ENCODE measurements at regions not wholly inside any gene's neighbourhood (a gene's known extent, or its start where the extent isn't known, plus 50 kb on each side); places are given as distances from the start of the nearest gene placed in this dataset.
"Not testable (repeated sequence)": the region's sequence is repeated elsewhere in the genome, so short reads cannot be mapped to it uniquely, and the experiment has no call there.

GRCh38 chr10:46768515-46769291, 142.5 kb upstream of the PTPN20 start:
- H3K36me3 ChIP-seq (replicated peaks); H3K4me3 ChIP-seq (ENCODE audit: low read depth, low read length); H3K27me3 ChIP-seq (replicated peaks); in situ Hi-C loops (cut with HindIII; ENCODE audit: low pct_ligation_motif_present, low sequenced_read_pairs); H3K27ac ChIP-seq; DNase-seq: not testable (repeated sequence)

- H3K36me3 ChIP-seq (replicated peaks); in situ Hi-C loops (cut with HindIII; ENCODE audit: low pct_ligation_motif_present, low sequenced_read_pairs); H3K4me3 ChIP-seq (ENCODE audit: low read depth, low read length); H3K27ac ChIP-seq; DNase-seq; H3K27me3 ChIP-seq (replicated peaks): not testable (repeated sequence)
Observed at GRCh38 chr10:46773178-46773896, 137.9 kb upstream of the PTPN20 start.

GRCh38 chr10:46773897-46774236, 137.4 kb upstream of the PTPN20 start:
- H3K27me3 ChIP-seq (replicated peaks); H3K36me3 ChIP-seq (replicated peaks); DNase-seq; in situ Hi-C loops (cut with HindIII; ENCODE audit: low pct_ligation_motif_present, low sequenced_read_pairs); H3K4me3 ChIP-seq (ENCODE audit: low read depth, low read length); H3K27ac ChIP-seq: not testable (repeated sequence)

GRCh38 chr10:46774366-46774765, 136.9 kb upstream of the PTPN20 start:
- H3K36me3 ChIP-seq (replicated peaks); in situ Hi-C loops (cut with HindIII; ENCODE audit: low pct_ligation_motif_present, low sequenced_read_pairs); H3K27ac ChIP-seq; H3K4me3 ChIP-seq (ENCODE audit: low read depth, low read length); H3K27me3 ChIP-seq (replicated peaks); DNase-seq: not testable (repeated sequence)

GRCh38 chr10:46774945-46775667, 136.1 kb upstream of the PTPN20 start:
- DNase-seq; in situ Hi-C loops (cut with HindIII; ENCODE audit: low pct_ligation_motif_present, low sequenced_read_pairs); H3K36me3 ChIP-seq (replicated peaks); H3K27ac ChIP-seq; H3K4me3 ChIP-seq (ENCODE audit: low read depth, low read length); H3K27me3 ChIP-seq (replicated peaks): not testable (repeated sequence)

DNA sequence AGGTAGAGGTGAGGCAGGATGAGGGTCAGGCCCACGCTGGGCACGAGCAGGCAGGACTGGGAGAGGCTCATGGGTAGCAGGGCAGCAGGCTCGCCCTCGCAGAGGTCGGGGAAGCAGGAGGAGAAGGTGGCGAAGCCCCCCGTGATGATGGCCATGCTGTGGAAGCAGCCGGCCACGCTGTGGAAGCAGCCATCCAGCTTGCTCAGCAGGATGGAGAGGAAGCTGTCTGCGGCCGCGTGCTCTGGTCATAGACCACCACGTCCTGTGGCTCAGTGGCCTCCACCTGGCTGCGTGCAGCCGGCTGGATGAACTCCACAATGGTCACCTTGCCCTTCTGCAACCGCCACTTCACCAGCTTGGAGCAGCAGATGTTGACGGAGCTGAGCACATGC, 135.6 kb upstream of the PTPN20 start:
- in situ Hi-C loops (cut with HindIII; ENCODE audit: low pct_ligation_motif_present, low sequenced_read_pairs); H3K27me3 ChIP-seq (replicated peaks); H3K27ac ChIP-seq; DNase-seq; H3K4me3 ChIP-seq (ENCODE audit: low read depth, low read length); H3K36me3 ChIP-seq (replicated peaks): not testable (repeated sequence)

DNA sequence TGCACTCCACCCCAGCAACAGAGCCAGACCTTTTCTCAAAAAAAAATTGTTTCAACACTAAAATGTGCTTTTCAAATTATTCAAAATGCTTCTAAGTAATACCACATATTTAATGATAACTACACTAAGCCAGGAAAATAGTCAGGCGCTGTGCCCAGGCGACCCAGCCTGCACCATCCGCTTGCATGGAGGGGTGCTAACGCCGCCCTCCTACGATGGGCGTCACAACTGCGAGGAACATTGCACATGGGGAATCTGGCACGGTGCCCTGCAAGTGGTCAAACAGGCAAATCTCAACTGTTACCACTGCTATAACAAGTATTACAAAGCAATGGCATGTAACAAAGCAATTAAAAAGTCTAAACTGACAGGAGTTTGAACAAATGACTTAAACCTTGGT, 131.7 kb upstream of the PTPN20 start:
- DNase-seq; H3K27me3 ChIP-seq (replicated peaks); H3K36me3 ChIP-seq (replicated peaks); H3K4me3 ChIP-seq (ENCODE audit: low read depth, low read length); H3K27ac ChIP-seq; in situ Hi-C loops (cut with HindIII; ENCODE audit: low pct_ligation_motif_present, low sequenced_read_pairs): not testable (repeated sequence)

DNA sequence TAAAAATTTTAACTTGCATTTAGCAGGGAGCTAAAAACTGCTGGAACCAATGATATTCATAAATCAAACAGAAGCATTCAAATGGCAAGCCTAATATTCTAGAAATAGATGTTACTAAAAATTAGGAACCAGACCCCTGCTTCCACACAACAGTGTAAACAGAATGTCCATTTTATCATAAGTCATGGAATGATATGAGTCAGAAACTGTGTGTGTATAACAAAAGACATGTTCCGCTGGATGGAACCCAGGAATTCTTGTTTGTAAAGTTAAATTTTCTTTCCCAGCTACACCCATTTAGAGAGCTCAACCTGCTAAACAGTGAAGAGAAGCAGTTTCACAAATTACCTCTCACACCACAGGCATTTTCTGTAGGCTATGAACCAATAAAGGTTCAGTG, 131.1 kb upstream of the PTPN20 start:
- peak; percentile 43 for DNase-seq

DNA sequence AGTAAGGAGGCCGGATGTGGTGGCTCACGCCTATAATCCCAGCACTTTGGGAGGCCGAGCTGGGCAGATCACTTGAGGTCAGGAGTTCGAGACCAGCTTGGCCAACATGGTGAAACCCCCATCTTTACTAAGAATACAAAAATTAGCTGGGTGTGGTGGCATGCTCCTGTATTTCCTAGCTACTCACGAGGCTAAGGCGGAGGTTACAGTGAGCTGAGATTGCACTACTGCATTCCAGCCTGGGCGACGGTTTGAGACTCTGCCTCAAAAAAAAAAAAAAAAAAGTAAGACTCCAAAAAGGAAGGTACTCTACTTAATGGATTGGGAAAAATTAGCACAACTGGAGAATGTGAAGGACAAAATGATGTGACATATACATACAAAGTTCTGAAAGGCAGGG, 130.2 kb upstream of the PTPN20 start:
- DNase-seq; in situ Hi-C loops (cut with HindIII; ENCODE audit: low pct_ligation_motif_present, low sequenced_read_pairs); H3K27me3 ChIP-seq (replicated peaks); H3K36me3 ChIP-seq (replicated peaks); H3K27ac ChIP-seq; H3K4me3 ChIP-seq (ENCODE audit: low read depth, low read length): not testable (repeated sequence)

More for the DNA sequence above, 131.1 kb upstream of the PTPN20 start:
- H3K4me3 ChIP-seq (ENCODE audit: low read depth, low read length); in situ Hi-C loops (cut with HindIII; ENCODE audit: low pct_ligation_motif_present, low sequenced_read_pairs); H3K27me3 ChIP-seq (replicated peaks); H3K36me3 ChIP-seq (replicated peaks): not testable (repeated sequence)
- H3K27ac ChIP-seq: peak overlapping the region; percentile 39

DNA sequence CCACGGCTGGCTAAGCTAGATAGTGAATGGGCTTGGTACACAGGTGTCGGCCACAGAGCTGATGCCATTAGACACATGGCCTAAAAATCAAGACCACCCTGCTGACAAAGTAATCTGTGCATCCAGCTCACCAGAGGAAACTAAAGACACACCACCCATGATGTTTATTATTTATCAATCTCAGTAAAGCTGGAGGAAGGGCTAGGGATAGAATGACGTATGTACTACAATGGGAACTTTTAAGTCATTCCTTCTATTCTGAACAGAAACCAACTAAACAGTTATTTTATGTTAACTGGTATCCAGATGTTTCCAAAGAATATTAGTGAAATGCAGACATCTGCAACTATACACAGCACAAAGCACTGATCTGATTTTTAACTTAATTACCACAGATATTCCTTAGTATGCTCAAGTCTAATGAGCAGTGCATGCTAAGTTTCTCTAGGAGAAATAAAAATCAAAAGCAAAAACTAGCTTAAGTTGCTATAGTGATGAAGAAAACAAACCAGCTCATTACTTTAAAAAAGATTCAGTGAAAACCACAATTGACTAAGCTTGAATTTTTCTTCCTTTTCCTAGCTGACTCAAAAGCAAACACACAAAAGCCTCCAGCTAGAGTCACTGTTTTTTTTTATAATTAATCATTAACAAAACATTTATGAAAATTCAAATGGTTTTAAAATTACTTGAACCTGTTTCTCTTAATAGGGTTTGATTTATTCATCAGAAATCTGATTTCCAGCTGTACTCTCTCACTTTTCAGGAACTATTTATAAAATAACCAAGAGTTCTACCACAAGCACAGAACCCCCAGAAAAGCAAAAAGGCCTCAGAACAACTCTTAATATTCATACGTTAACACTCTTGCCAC, 129.0 kb upstream of the PTPN20 start:
- H3K27me3 ChIP-seq (replicated peaks); DNase-seq; in situ Hi-C loops (cut with HindIII; ENCODE audit: low pct_ligation_motif_present, low sequenced_read_pairs); H3K4me3 ChIP-seq (ENCODE audit: low read depth, low read length); H3K36me3 ChIP-seq (replicated peaks): not testable (repeated sequence)
- peak overlapping the region; percentile 68 for H3K27ac ChIP-seq

DNA sequence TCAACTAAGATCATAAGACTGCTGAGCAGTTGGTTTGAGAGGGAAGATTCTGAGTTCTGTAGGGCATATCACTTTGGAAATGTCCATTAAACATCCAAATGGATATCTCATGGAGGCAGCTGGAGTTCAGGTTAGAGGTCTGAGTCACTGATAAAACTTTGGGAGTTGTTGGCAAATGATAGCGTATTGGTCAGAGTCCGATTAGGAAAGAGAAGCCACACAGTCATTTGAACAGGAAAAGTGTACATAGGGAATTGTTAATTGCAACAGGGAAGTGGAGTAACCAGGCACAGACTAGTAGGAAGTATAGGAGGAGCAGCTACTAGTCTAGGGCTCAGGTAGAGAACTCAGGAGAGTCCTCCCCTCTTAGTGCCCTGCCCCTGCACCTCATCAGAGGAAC, 126.6 kb upstream of the PTPN20 start:
- H3K36me3 ChIP-seq (replicated peaks); in situ Hi-C loops (cut with HindIII; ENCODE audit: low pct_ligation_motif_present, low sequenced_read_pairs); H3K27me3 ChIP-seq (replicated peaks); DNase-seq; H3K4me3 ChIP-seq (ENCODE audit: low read depth, low read length); H3K27ac ChIP-seq: not testable (repeated sequence)

DNA sequence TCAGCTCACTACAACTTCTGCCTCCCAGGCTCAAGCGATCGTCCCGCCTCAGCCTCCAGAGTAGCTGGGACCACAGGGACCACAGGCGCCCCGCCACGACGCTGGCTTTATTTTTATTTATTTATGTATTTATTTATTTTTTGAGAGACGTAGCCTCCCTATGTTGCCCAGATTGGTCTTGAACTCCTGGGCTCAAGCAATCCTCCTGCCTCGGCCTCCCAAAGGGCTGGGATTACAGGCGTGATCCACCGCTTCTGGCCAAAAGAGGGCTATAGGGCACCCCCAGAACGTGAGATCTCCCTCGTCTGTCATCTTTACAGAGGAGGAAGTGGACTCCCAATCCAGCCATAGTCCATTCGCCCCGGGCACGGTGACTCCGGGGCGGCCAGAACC, 125.1 kb upstream of the PTPN20 start:
- H3K27me3 ChIP-seq (replicated peaks); DNase-seq; H3K27ac ChIP-seq; H3K36me3 ChIP-seq (replicated peaks); in situ Hi-C loops (cut with HindIII; ENCODE audit: low pct_ligation_motif_present, low sequenced_read_pairs): not testable (repeated sequence)
- peak overlapping the region; percentile 40 for H3K4me3 ChIP-seq (ENCODE audit: low read depth, low read length)

GRCh38 chr10:46786518-46787320, 124.5 kb upstream of the PTPN20 start:
- DNase-seq: peak; percentile 57
- Histone ChIP-seq H3K4me3 (ENCODE audit: low read depth, low read length) (peak overlapping the region; percentile 75), H3K27ac (peak overlapping the region; percentile 56)
- H3K36me3 ChIP-seq (replicated peaks); in situ Hi-C loops (cut with HindIII; ENCODE audit: low pct_ligation_motif_present, low sequenced_read_pairs); H3K27me3 ChIP-seq (replicated peaks): not testable (repeated sequence)

Measured in brain microvascular endothelial cell (primary cell).